ENCODE measurements at regions not wholly inside any gene's neighbourhood (a gene's known extent, or its start where the extent isn't known, plus 50 kb on each side); places are given as distances from the start of the nearest gene placed in this dataset.
A peak's percentile ranks its signal among the peaks of the same experiment; 100 is the strongest.

GRCh38 chr6:170207586-170208181 is 83.2 kb downstream of the DLL1 start:
- DNase-seq: no peak
- no peak overlapping the region for H3K4me3 ChIP-seq
- TF ChIP-seq CTCF (IDR thresholded peaks at IDR 0.05): no peak

DNA sequence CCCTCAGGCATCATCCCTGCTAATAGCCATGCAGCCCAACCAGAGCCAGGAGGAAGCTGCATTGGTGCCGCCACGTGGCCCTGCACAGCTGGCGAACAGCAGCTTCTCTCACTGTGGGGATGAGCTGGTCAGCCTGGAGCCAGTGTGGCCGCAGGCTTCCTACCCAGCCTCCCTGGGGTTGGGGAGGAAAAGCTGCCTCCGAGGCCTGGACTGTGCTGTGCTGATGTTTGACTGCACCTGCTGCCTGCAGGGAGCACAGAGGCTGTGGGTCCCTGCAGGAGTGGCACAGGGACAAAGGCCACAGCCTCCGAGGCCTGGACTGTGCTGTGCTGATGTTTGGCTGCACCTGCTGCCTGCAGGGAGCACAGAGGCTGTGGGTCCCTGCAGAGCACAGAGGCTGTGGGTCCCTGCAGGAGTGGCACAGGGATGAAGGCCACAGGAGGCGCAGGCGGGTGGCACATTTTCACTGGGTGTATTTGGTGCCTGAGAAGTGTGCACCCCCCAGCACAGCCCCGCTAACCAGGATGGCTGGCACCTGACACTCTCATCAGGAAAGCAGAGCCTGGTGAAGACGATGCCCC is 83.9 kb downstream of the DLL1 start:
- H3K4me1 ChIP-seq: no peaks in the 10 kb centered on the region
- no peak overlapping the region for H3K4me3 ChIP-seq
- H3K27me3 ChIP-seq: peaks cover 21% of the 10 kb centered on the region
- no peaks in the 10 kb centered on the region for H3K9me3 ChIP-seq
- TF ChIP-seq CTCF (IDR thresholded peaks at IDR 0.05): no peak
- DNase-seq (no peak), ATAC-seq (peak; percentile 5)
- no peak overlapping the region for H3K27ac ChIP-seq
- H3K36me3 ChIP-seq: no peaks in the 10 kb centered on the region
- intact Hi-C loops (cut with DNase I): no loop called here

More at GRCh38 chr6:170207586-170208181, 83.2 kb downstream of the DLL1 start:
- no peaks in the 10 kb centered on the region for H3K36me3 ChIP-seq
- H3K4me1 ChIP-seq: no peaks in the 10 kb centered on the region
- no peak for ATAC-seq
- peaks cover 21% of the 10 kb centered on the region for H3K27me3 ChIP-seq
- H3K27ac ChIP-seq: no peak overlapping the region
- intact Hi-C loops (cut with DNase I): no loop called here
- H3K9me3 ChIP-seq: no peaks in the 10 kb centered on the region

- H3K9me3 ChIP-seq: no peaks in the 10 kb centered on the region
- no peak overlapping the region for H3K27ac ChIP-seq
- no peak for TF ChIP-seq CTCF (IDR thresholded peaks at IDR 0.05)
- DNase-seq (no peak), ATAC-seq (no peak)
- H3K36me3 ChIP-seq: no peaks in the 10 kb centered on the region
- intact Hi-C loops (cut with DNase I): no loop called here
- no peaks in the 10 kb centered on the region for H3K4me1 ChIP-seq
- peaks cover 18% of the 10 kb centered on the region for H3K27me3 ChIP-seq
- no peak overlapping the region for H3K4me3 ChIP-seq
These were observed 84.6 kb downstream of the DLL1 start for GRCh38 chr6:170206317-170206621.

DNA sequence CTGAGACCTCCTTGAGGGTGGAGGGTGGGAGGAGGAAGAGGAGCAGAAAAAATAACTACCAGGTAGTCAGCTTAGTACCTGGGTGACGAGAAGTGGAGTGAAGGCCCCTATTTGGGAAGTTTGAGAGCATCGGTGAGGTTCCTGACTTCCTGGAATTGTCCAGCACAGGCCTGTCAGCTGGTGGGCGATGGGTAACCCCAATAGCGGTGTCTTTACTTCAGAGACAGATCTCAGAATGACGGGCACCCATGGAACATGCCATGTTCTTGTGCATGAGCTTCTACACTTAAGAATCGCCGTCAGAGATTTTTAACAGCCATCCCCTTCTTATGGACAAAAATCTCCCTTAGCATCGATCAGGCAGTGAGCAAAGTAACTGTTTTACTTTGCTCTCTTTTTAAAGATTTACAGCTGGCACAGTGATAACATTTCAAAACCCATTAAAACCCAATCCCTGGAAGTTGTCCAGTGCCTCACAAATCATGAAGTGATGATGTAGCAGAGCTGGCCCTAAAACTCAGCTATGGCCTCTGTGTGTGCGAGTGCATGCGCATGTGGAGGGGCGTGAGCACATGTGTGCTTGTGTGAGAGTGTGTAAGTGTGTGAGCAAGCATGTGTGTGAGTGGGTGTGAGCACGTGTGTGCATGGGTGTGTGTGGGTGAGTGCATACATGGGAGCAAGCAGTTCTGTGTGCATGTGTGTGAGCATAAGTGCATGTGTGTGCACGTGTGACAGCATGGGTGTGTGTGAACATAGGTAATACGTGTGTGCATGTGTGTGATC is 85.2 kb downstream of the DLL1 start:
- no peaks in the 10 kb centered on the region for H3K9me3 ChIP-seq
- H3K36me3 ChIP-seq: no peaks in the 10 kb centered on the region
- no peak for ATAC-seq
- peaks cover 13% of the 10 kb centered on the region for H3K27me3 ChIP-seq
- TF ChIP-seq CTCF (IDR thresholded peaks at IDR 0.05): no peak
- H3K4me3 ChIP-seq: no peak overlapping the region
- DNase-seq: no peak
- intact Hi-C loops (cut with DNase I): no loop called here
- no peaks in the 10 kb centered on the region for H3K4me1 ChIP-seq
- no peak overlapping the region for H3K27ac ChIP-seq

DNA sequence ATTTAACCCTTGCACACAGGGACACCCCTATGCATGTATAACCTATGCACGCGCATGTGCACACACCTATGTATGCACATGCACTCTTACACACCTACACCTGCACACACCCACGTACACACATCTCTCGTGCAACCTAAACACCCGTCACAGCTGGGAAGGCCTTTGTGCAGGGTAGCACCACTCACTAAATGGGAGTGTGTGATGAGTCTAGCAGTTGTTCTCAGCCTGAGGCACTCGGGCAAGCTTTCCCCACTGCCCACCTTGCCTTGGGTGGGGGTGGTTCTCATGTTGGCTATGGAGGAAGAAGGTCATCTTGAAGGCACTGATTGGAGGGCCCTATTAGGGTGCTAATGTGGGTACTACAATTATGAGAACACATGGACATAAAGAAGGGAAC is 85.8 kb downstream of the DLL1 start:
- Histone ChIP-seq H3K4me1 (no peaks in the 10 kb centered on the region), H3K27me3 (peaks cover 11% of the 10 kb centered on the region), H3K27ac (no peak overlapping the region), H3K9me3 (no peaks in the 10 kb centered on the region), H3K4me3 (no peak overlapping the region), H3K36me3 (no peaks in the 10 kb centered on the region)
- TF ChIP-seq CTCF (IDR thresholded peaks at IDR 0.05): no peak
- DNase-seq (no peak), ATAC-seq (no peak)
- intact Hi-C loops (cut with DNase I): no loop called here

All from upper lobe of right lung (tissue), 1 donor.